ENCODE measurements at regions not wholly inside any gene's neighbourhood (a gene's known extent, or its start where the extent isn't known, plus 50 kb on each side); places are given as distances from the start of the nearest gene placed in this dataset.

GRCh38 chr2:3101016-3101942 is 276.3 kb downstream of the EIPR1 start:
- ChIA-PET POLR2A (no interaction called here), CTCF (no interaction called here)

DNA sequence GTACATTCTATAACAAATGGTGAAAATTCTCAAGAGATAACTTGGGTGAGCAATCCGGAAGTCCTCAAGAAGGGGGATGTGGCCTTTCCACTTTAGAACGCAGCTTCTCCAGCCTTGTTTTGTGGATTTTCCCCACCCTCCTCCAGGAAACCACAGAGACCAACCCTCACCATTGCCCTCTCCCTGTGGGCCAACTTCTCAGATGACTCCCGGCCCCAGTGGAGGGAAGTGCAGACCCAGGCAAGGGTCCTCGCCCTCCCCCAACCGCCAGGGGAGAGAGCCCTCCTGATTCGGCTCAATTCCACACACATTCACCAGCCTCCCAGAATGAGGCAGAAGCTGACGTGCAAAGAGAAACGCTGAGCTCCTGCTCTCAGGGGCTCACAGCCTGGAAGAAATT is 277.2 kb downstream of the EIPR1 start:
- CTCF ChIA-PET: no interaction called here

DNA sequence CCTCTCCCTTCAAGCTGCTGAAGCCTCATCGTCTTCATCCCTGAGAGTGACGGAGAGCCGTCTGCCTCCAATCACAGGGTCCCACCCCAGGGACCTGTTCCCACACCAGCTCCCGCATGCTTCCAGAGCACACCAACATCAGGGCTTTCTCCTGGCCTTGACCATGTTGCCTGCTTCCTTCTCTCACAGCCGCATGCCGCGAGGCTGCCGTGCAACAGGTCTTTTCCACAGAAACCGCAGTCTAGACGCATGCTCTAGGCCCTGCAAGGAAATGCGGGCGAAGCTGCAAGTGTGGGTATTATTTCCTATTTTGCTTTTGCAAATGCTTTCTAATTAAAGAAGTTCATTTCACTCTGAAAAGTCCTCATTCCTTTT is 277.8 kb downstream of the EIPR1 start:
- CTCF ChIA-PET: no interaction called here
- POLR2A ChIA-PET: no interaction called here

More for the DNA sequence above, 277.2 kb downstream of the EIPR1 start:
- POLR2A ChIA-PET: no interaction called here

DNA sequence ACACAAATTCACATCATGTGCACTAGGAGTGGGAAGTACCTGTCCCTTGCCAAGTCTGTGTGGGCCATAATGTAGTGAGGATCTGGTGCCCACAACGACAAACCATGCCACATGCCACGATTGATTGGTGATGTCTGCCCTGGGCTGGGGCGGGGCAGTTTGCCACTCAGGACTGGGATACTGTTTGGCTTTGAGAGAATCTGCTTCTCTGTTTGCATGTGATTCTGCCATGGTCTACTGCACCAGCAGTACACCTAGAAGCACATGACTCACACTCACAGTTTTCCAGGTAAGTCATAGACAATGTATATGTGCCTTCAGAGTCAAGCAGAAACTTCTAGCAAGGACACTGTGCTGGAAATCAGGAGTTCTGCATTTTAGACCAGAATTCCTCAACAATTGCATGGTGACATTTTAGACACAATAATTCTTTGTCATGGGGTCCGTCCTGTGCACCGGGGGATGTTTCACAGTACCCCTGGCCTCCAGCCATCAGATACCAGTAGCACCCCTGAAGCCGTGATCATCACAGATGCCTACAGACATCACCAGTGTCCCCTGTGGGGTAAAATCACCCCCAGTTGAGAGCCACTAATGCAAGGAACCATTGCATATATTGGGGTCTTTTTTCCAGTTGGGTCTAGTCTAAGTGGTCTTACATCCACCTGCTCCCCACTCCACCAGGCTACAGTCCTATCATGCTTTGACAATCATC is 278.3 kb downstream of the EIPR1 start:
- ChIA-PET POLR2A (no interaction called here), CTCF (no interaction called here)

- ChIA-PET POLR2A (no interaction called here), CTCF (no interaction called here)
These were observed 279.4 kb downstream of the EIPR1 start for GRCh38 chr2:3098231-3098630.

- POLR2A ChIA-PET: no interaction called here
- CTCF ChIA-PET: no interaction called here
These were observed 279.8 kb downstream of the EIPR1 start for GRCh38 chr2:3097804-3098203.

- ChIA-PET CTCF (no interaction called here), POLR2A (no interaction called here)
These were observed 282.3 kb downstream of the EIPR1 start for GRCh38 chr2:3094999-3095958.

DNA sequence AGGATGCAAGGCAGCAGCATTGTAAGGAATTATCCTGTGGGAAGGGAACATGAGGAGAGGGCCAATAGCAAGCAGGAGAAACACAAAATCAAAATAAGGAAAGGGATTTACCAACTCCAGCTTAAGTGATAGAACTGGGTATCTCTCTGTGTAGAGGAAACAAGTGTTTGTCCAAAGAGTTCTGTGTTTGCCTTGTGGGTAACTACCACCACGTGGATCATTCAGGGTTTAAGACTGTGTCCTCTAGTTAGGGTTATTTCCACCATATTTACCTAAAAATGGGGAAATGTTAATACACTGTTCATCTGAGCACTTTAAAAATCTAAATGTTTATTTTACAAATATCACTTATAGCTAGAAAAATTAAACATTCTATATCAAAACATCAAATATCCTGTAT is 283.3 kb downstream of the EIPR1 start:
- ChIA-PET POLR2A (no interaction called here), CTCF (no interaction called here)

DNA sequence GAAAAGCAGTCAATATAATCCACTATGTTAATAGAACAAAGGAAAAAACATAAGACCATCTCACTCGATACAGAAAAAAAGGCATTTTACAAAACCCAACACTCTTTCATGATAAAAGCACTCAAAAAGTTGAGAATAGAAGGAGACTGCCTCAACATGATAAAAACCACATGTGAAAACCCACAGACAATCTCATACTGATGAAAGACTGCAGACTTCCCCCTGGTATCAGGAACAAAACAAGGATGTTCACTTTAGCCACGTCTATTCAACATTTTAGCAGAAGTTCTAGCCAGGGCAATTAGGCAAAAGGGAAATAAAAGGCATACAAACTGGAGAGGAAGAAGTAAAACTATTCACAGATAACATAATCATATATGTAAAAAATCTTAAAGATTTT is 285.9 kb downstream of the EIPR1 start:
- ChIA-PET POLR2A (no interaction called here), CTCF (no interaction called here)

DNA sequence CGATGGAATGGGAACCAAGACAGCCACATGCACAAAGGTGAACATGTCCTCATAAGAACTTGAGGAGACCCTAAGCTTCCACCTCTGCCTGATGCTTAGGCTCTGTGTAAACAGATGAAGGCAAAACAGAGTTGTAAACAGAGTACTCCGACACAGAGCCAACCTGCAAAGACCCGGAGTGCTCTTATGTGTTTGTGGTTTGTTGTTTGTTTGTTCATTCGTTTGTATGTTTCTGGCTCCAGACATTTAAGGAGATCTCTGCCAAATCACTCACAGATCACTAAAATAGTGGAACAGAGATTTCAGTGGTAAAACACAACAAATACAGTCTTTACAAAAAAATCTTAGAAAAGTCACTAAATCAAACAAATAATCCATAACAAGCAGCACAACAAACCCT is 294.9 kb downstream of the EIPR1 start:
- ChIA-PET POLR2A (no interaction called here), CTCF (no interaction called here)

DNA sequence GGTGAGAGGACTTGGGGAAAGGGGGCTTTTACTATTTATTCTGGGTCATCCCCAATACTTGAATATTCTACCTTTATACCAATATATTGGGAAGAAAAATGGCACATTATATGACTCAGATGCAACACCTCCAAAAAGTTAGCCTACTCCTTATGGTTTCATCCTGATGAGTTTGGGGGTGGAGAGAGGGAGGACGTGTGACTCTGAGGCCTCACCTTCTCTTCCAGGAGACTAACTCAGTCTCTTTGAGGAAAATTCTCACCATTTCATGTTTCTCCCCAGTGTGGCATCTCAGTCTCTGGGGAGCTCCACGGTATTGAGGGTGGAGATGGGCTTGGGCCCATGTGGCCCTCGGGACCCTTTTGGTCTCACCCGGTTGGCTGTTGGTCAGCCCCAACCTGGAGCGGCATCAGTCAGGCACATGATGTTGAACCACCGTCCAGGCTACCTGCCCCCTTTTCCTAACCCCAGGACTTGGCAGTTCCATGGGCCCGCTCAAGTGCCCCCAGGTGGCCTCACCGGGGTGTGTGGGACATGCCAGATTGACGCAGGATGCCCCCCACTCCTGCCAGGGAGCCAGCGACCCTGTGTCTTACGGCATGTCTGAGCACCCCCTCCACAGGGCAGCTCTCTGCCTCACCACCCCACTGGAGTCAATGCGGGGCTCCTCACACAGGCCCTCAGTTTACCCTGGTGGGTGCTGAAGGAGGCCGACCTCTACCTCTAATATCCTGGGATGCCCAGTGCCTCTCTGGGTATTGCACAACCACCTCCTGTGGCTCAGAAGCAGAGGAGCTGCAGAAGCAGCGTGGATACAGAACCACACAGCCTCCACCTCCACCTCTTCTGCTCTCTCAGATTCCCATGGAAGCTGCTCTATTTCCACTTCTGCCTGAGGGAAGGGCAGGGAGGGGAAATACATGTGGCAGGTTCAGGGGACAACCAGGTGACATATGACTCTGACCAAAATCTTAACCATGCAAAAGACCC is 297.4 kb downstream of the EIPR1 start:
- CTCF ChIA-PET: no interaction called here
- POLR2A ChIA-PET: no interaction called here

DNA sequence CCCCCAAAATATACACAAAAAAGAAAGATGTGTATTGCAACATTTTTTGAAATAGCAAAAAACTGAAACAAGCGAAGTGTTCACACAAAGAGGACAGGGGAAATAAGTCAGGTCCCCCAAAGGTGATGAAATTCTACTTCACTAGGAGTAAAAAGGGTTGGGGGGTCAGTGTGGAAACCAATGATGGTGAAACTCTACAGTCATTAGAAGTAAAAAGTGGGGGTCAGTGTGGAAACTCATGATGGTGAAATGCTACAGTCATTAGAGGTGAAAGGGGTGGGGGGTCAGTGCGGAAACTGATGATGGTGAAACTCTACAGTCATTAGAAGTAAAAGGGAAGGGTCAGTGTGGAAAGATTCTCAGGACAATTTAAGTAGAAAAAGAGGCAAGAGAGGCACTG is 298.2 kb downstream of the EIPR1 start:
- CTCF ChIA-PET: no interaction called here
- POLR2A ChIA-PET: no interaction called here

DNA sequence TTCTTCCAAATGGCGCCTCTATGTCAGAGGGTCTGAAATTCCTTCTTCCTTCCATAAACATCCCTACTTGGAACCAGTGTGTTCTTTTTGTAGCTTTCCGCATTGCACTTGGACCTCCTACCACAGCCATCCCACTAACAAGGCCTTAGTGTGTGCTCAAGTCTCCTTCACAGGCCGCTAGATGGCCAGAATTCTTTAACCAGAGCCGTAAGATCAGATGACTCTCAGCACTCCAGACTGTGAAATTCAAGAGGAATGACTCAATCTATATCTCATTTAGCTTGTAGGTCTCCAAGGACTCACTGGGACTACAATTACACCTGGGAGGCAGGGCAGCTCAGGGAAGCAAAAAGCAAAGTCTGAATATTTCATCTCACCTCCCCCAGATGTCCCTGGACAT is 298.9 kb downstream of the EIPR1 start:
- POLR2A ChIA-PET: no interaction called here
- CTCF ChIA-PET: no interaction called here

GRCh38 chr2:3076848-3077642 is 300.6 kb downstream of the EIPR1 start:
- ChIA-PET CTCF (no interaction called here), POLR2A (no interaction called here)

GRCh38 chr2:3075991-3076340 is 301.7 kb downstream of the EIPR1 start:
- POLR2A ChIA-PET: no interaction called here
- CTCF ChIA-PET: no interaction called here

DNA sequence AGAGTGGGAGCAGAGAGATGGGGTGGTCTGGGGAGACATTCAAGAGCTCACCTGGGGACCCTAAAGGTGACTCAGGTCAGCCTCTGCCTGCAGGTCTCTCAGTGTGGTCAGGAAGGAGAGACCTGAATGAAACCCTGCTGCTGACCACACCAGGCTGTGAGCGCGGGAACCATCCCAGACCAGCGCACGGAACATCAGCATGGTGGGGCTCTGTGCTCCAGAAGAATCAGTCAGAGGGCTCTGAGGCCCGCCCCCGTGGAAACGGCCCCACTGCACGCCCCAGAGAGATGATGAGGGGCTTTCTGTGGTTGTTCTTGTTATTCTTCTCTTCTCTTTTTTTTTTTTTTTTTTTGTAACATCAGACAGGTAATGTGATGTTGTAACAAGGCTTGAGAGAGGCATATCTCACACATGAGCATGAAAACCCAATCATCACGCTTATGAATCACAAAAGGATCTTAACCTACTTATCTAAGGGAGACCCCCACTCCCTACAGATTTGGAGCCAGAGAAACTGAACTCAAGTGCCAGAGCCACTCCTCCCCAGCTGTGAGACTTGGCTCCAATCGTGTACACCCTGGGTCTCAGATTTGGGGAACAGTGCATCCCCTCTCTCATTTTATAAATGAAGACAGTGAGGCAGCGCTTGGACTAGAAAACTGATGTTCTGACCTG is 302.2 kb downstream of the EIPR1 start:
- POLR2A ChIA-PET: no interaction called here
- CTCF ChIA-PET: no interaction called here

DNA sequence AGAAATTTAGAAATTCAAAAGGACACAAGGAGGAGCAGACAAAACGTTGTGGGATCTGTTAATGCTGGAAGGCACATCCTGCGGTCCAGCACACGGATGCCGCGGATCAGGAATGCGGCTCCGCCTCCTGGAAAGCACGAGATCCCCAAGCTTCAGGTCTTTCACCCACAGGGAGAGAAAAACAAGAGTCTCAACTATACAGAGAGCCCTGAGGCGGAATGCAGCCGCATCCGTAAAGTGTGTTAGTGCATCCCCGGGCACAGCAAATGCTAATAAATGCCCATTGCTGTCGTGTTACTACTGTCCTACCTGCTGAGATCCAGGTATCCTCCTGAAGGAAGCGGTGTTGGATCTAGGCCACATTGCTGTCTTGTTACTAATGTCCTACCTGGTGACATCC is 303.9 kb downstream of the EIPR1 start:
- CTCF ChIA-PET: no interaction called here
- POLR2A ChIA-PET: no interaction called here

DNA sequence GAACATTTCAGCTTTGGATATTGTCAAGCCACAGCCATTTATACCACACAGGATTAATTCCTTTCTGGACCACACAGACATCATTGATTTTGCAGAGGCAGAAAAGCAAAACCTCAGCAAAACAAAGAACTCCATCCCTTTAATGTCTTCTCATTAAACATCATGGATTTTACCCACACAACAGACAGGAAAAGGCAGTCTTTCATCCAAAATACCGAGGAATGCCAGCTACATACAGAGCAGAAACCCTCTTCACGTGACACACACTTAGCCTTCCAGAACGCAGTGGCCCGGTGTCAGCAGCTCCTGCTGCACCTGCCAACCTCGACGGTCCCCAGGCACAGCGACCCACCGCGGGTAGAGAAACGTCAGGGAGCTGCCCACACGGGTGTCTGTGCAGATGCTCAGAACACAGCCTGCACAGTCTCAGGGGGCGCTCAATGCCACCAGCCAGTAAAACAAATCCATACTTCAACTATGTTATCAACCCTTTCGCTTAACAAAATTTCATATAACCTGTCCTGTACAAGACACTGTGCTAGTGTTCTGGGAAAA is 304.5 kb downstream of the EIPR1 start:
- POLR2A ChIA-PET: no interaction called here
- CTCF ChIA-PET: no interaction called here

All from activated CD8-positive, alpha-beta memory T cell treated with anti-CD3 and anti-CD28 coated beads for 36 hours (primary cell).